H54 (cell line): ENCODE measurements at regions not wholly inside any gene's neighbourhood (a gene's known extent, or its start where the extent isn't known, plus 50 kb on each side); places are given as distances from the start of the nearest gene placed in this dataset.
"Not testable (repeated sequence)": the region's sequence is repeated elsewhere in the genome, so short reads cannot be mapped to it uniquely, and the experiment has no call there.

Source experiments
- DNase-seq: peaks from one replicate; pipeline ENCODE4 v3.0.0; 2011; ENCODE audit warnings: low spot score, mixed read lengths; ENCODE audit not compliant: insufficient read length
- FAIRE-seq: peaks from 3 replicates; lab custom pipeline; 2011; peaks lifted over from hg19 to GRCh38; lab: Jason Lieb, UNC
- POLR2A ChIP-seq: IDR thresholded peaks from 2 replicates; pipeline ENCODE4 v1.6.1; 2011; ENCODE audit warnings: low read depth, mild to moderate bottlenecking, low read length

DNA sequence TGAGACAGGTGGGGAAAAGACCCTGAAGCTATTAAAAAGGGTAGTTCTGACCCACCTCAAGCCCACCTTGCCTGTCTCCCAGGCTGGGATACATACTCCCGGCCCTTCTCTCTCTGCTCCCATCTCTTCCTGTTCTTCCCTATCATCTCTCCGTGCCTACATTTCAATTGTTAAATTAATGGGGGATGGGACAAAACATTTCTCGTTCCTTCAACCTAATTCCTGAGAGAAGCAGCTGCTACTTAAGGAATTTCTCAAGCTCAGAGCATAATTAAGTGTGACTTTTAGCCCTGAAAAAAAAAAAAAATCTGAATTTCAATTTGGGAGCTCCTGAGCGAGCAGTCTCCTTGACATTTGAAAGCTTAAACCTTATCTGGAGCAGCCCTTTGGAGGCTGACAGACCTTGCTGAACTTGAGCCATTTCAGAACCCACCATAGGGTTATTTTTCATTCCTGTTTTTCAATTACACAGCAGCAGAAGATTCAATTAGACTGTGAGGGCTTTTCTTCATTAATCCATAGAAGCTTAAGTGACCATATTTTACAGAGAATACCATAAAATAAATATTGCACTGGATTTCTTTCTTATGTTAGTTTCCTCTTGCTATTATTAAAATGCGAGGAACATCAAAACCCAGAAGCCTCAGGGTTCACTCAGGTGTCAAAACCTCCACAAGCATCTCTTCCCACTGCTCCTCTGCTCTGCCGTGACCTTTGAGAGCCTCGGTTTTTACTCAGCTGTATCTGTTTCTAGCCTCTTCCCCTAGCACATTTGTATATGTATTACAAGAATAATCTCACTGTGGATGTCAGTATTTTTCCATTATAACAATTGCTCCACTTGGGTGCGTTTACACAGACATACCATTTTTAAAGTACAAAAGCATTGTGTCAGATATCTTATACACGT, 125.7 kb downstream of the B3GNT2 start:
- FAIRE-seq: no peak
- TF ChIP-seq POLR2A: no peak
- no peak for DNase-seq

DNA sequence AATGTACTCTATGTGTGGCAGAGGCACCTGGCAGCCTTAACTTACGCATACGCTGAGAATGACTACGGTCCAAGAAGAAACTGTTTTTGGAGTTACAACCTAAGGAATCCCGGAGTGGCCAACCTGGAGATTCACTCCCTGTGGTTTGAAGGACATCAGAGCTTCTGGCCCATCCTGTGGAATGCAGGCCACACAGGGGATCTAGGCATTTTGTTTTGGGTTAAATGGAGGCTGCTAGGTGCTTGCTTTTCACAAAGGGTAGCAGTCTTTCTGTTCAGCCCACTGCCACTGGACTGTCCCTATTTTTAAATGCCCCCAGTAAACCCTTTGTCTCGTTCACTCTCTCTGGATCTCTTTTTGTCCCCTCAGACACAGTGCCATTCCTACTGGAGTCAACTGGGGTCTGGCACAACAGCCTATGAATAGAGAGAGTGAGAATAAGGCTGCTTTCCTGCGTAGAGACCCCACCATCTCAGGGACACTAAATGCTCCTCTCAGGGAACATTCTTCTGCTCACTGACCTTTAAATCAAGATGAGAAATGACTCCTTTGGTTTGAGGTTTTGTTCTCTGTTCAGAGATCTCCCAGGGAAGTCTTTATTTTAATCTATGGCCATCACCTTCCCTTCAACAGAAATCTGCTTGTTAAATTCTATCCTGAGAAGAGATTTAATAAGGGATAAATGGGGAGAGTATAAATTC, 124.9 kb downstream of the B3GNT2 start:
- no peak for FAIRE-seq
- no peak for DNase-seq
- no peak for TF ChIP-seq POLR2A

DNA sequence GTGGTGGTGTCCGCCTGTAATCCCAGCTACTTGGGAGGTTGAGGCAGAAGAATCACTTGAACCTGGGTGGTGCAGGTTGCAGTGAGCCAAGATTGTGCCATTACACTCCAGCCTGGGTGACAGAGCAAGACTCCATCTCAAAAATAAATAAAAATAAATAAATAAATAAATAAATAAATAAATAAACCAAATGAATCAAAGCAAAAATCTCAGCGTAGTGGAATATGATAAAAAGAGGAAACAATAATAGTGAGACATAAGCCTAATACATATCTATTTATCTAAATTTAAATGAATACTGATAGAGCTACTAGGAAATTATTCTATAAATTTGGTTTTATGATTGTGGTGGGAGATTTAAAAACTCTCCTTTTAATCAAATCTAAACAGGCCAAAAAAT, 124.2 kb downstream of the B3GNT2 start:
- not testable (repeated sequence) for FAIRE-seq, DNase-seq

DNA sequence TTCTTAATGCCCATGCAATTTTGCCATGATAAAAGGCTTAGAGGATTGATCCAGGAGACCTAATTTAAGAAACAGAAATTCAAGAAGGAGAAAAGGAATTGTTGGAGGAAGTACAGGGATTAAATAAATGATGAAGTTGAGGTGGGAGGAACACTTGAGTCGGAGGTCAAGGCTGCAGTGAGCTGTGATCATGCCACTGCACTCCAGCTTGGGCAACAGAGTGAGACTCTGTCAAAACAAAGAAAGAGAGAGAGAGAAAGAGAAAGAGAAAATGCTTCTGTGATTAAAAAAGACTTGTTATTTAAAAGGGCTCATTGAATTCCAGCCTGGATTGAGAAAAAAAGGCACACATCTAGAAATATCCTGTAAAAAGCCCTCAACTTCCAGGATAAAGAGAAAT, 123.2 kb downstream of the B3GNT2 start:
- DNase-seq: no peak
- FAIRE-seq: no peak
- no peak for TF ChIP-seq POLR2A

DNA sequence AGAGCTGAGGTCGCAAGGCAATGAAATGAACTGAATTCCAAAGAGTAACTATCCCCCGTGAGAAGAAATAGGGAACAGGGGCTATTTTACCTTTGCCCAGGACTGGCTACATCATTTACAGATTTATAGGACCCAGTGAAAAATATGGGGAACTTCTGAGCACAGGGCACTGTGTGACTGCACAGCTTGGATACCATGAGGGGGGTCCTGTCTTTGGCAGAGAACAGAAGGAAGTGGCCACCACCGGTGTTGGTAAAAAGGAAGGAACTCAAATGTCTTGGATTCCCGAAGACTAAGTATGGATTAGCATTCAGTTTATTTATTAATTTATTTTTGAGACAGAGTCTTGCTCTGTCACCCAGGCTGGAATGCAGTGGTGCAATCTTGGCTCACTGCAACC, 119.6 kb downstream of the B3GNT2 start:
- FAIRE-seq: no peak
- TF ChIP-seq POLR2A: no peak

DNA sequence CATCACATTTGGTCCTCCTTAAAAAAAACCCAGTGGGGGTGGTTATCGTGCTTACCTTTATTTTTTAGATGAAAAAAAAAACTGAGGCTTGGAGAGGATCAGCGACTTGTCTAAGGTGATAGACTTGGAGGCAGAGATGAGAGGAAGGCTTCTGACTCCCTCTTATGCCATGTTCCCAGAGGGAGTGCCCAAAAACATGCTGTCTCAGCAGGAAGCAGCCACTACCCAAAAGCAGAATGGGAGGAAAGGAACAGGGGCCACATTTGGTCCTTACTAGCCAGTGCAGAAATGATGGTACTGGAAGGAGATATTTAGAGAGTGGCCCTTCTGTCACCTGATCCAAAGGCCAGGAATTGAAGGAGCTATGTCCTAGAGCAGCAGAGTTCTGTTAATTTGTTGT, 118.4 kb downstream of the B3GNT2 start:
- no peak for FAIRE-seq
- DNase-seq: no peak
- TF ChIP-seq POLR2A: no peak

More for the DNA sequence above, 119.6 kb downstream of the B3GNT2 start:
- no peak for DNase-seq

DNA sequence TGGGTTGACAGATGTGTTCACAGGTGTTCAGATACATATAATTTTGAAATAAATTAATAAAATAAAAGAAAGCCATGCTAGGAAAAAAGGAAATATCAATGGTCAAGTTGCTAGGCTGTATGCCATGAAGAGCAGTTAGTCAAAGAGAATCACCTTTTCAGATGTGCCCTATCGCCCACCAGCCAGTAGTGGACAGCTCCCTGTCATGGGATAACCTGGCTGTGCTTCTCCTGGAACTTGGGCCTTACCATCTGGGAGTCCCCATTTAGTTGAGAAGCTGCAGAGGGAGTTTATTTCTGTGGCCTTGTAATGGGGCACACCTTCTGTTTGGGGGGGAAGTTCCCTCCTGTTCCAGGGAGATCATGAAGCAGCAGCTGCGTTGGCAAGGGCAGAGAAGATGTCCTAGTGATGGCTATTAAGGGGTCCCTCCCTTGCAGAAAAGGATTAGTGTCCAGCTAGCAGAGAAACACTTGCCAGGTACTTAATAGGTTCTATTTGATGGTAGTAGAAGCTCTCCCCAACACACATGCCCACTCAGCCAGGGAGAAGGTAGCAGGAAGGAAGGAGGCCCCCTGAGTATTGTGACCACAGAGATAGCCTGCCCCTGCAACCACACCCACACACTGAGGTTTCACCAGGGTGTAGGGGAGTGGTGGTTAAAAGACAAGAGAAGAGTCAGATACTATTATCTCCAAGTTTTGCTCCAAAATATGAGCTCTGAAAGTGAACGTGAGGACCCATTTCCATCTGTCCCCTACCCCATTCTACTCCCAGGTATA, 117.7 kb downstream of the B3GNT2 start:
- FAIRE-seq (no peak), DNase-seq (no peak)
- TF ChIP-seq POLR2A: no peak

DNA sequence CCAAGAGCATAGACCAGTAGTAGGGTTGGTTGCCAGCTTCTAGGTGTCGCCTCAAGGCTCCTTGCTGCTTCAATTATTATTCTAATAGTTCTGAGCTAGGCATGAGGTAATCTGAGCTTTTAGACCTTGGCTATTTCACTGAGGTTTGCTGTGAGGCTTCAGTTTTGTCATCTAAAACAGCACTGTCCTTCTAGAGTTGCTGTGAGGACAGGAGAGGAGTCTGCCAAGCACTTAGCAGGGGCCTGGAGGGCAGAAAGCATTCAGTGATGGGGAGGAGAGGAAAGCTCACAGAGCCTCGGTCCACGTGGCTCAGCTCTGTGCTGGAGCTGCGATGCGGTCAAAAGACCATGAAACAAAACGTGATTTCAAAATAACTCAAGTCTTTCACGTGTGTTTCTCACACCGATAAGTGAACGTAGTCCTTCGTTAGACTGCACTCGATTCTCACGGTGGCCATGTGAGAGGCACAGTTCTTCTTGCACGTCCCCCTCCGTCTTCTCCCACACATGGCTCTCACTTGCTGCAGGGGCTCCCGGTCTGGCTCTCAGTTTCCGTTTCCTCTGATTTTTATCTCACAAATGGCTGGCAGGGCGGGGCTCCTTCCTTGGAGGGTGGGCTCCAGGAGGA, 113.7 kb downstream of the B3GNT2 start:
- DNase-seq: no peak
- TF ChIP-seq POLR2A: no peak
- FAIRE-seq: no peak

DNA sequence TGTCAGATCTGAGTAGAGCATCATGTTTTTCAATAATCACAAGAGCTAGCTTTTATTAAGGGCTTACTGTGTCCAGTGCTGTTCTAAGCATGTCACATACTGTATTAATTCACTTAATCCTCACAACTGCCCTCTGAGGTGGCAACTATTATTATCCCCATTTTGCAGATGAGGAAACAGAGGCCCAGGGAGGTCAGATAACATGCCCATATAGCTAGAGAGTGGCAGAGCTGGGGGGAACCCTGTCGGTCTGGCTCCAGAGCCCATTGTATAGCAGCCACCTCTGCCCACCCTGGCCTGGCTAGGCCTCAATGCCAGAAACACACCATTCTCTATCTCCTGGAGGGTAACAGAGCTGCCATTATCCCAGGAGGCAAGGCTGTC, 113.2 kb downstream of the B3GNT2 start:
- DNase-seq: no peak
- no peak for TF ChIP-seq POLR2A
- no peak for FAIRE-seq

DNA sequence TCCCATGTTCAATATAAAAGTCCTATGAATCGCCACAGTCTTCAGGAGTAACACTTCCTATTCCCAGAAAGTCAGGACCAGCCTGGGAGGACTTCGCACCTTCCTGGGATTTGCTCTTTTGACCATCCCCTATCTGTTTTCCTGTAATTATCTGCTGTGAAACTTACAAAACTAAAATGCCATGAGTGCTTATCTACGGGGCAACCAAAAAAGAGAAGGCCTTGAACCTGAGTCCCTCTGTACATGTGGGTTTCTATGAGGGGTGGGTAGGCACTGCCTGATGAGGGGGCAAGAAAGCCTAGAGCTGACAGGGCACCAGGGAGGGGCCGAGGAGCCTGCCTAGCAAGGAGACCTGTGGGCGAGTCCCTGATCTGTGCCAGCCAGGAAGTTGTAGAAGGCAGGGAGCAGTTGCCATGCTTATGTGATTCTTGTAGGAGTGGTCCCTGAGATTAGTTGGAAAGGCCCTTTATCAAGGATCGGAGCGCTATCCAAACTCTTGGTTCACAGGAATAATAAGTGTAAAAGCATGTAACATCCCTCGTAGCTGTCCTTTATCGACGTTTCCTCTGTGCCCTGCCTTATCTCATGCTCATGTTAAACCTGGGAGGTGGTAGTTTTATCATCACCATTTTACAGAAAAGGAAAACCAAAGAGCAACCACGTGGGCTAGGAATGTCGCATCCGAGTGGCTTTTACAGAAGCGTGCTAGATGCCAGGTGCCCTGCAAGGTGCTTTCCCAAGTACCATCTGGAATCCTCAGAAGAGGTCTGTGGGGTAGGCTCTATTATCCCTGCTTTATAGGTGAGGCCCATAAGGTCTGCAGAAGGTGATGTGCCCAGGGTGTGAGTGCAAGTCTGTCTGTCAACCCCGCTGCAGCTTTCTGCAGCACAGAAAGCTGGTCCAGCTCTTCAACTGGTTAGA, 111.8 kb downstream of the B3GNT2 start:
- no peak for FAIRE-seq
- TF ChIP-seq POLR2A: no peak

DNA sequence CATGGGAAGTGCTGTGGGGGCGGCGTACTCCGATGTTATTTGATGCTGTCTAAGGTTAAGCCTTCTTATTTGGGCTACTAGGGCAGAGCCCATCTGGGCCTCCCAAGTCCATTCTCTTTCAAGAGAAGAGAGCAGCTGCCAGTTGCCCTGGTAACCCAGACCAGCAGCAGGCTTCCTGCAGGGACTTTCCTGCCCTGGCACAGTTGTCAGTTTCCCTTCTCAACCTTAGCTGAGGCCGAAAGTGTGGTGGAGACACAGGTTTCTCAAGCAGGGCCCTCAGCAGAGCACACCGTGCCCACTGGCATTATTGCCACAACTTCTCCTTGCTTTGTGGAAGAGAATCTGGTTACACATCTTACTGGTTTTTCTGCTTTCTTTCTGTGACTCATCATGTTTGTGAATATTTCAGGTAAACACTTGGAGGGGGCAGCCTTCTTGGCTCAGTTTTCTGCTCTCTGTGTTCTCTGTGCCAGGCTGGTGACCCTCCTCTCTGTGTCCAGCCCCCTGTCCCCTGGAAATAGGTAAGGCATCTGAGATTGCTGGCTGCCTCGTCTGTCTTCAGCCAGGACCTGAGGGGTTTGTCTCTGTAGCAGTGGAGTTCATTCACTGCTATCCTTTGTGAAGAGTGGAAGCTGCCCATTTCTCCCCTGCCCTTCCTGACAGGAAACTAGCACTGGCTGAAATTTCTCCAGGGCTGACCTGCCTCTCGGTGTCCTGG, 111.0 kb downstream of the B3GNT2 start:
- TF ChIP-seq POLR2A: no peak
- FAIRE-seq (no peak), DNase-seq (no peak)

More for the DNA sequence above, 111.8 kb downstream of the B3GNT2 start:
- DNase-seq: no peak
